T-helper 2 cell treated with Interferon-gamma antibody and Interleukin-4, amounts not matched to agents 100 ng/mL and 5 ng/mL, for 36 hours (primary cell): ENCODE measurements at regions not wholly inside any gene's neighbourhood (a gene's known extent, or its start where the extent isn't known, plus 50 kb on each side); places are given as distances from the start of the nearest gene placed in this dataset.

Source experiments
- intact Hi-C: fragments of 100-400 bp; cut with micrococcal nuclease; formaldehyde crosslinking; loops from one replicate; pipeline ENCODE4 v1.15.1; 2023

- intact Hi-C loops: no loop called here
Measured at GRCh38 chr5:165139262-165139661, 1633.8 kb downstream of the MAT2B start.

GRCh38 chr5:165139721-165140120 is 1634.3 kb downstream of the MAT2B start:
- intact Hi-C loops: no loop called here

GRCh38 chr5:165143741-165144140 is 1638.3 kb downstream of the MAT2B start:
- intact Hi-C loops: no loop called here

- intact Hi-C loops: no loop called here
Measured at GRCh38 chr5:165149431-165149830, 1644.0 kb downstream of the MAT2B start.

- intact Hi-C loops: no loop called here
Measured at GRCh38 chr5:165152058-165152457, 1646.6 kb downstream of the MAT2B start.

GRCh38 chr5:165157219-165157618 is 1651.8 kb downstream of the MAT2B start:
- intact Hi-C loops: no loop called here

GRCh38 chr5:165161204-165161603 is 1655.8 kb downstream of the MAT2B start:
- intact Hi-C loops: no loop called here

- intact Hi-C loops: no loop called here
Measured at GRCh38 chr5:165163861-165164260, 1658.4 kb downstream of the MAT2B start.

- intact Hi-C loops: no loop called here
Measured at GRCh38 chr5:165173651-165174050, 1668.2 kb downstream of the MAT2B start.

GRCh38 chr5:165175041-165175440 is 1669.6 kb downstream of the MAT2B start:
- intact Hi-C loops: no loop called here

GRCh38 chr5:165184183-165184582 is 1678.8 kb downstream of the MAT2B start:
- intact Hi-C loops: no loop called here

- intact Hi-C loops: no loop called here
Measured at GRCh38 chr5:165185716-165186115, 1680.3 kb downstream of the MAT2B start.

- intact Hi-C loops: no loop called here
Measured at GRCh38 chr5:165187815-165188214, 1682.4 kb downstream of the MAT2B start.

- intact Hi-C loops: no loop called here
Measured at GRCh38 chr5:165188556-165189175, 1683.2 kb downstream of the MAT2B start.

GRCh38 chr5:165196961-165197360 is 1691.5 kb downstream of the MAT2B start:
- intact Hi-C loops: no loop called here

GRCh38 chr5:165201369-165201768 is 1696.0 kb downstream of the MAT2B start:
- intact Hi-C loops: no loop called here

GRCh38 chr5:165201771-165202518 is 1696.5 kb downstream of the MAT2B start:
- intact Hi-C loops: no loop called here

- intact Hi-C loops: no loop called here
Measured at GRCh38 chr5:165202519-165202910, 1697.1 kb downstream of the MAT2B start.

GRCh38 chr5:165209101-165209727 is 1703.8 kb downstream of the MAT2B start:
- intact Hi-C loops: loop anchor here (1.0 kb wide), 1 partner anchor 1645 kb away; no protein-coding TSS in a partner anchor

- intact Hi-C loops: no loop called here
Measured at GRCh38 chr5:165224366-165225045, 1719.1 kb downstream of the MAT2B start.

GRCh38 chr5:165227515-165227914 is 1722.1 kb downstream of the MAT2B start:
- intact Hi-C loops: no loop called here

- intact Hi-C loops: no loop called here
Measured at GRCh38 chr5:165228184-165228583, 1722.8 kb downstream of the MAT2B start.
